ENCODE measurements at regions not wholly inside any gene's neighbourhood (a gene's known extent, or its start where the extent isn't known, plus 50 kb on each side); places are given as distances from the start of the nearest gene placed in this dataset.

GRCh38 chr3:164048451-164048850 lies 1029.8 kb downstream of the SI start:
- no peak for TF ChIP-seq CTCF (IDR thresholded peaks at IDR 0.05)
- TF ChIP-seq POLR2A (IDR thresholded peaks at IDR 0.05), result no peak
- no peak for TF ChIP-seq POLR2AphosphoS5 (IDR thresholded peaks at IDR 0.05)
- TF ChIP-seq EP300 (IDR thresholded peaks at IDR 0.05), result no peak
